ENCODE measurements at regions not wholly inside any gene's neighbourhood (a gene's known extent, or its start where the extent isn't known, plus 50 kb on each side); places are given as distances from the start of the nearest gene placed in this dataset.
"Not testable (repeated sequence)": the region's sequence is repeated elsewhere in the genome, so short reads cannot be mapped to it uniquely, and the experiment has no call there.

GRCh38 chr3:5769825-5770224, 582.3 kb downstream of the EDEM1 start:
- peak in 1 of 2 experiments; percentile 36; a peak in 1 of 6 replicates for ATAC-seq
- ChIA-PET POLR2A (no interaction called here), CTCF (no interaction called here)
- WGBS (ENCODE audit: missing lambda C conversion rate): 4% methylated on average over 5 of the region's 5 CpGs
- Histone ChIP-seq H3K27ac (no peak overlapping the region), H3K4me3 (no peak overlapping the region), H3K4me1 (no peaks in the 10 kb centered on the region), H3K4me2 (no peak overlapping the region), H3K9me3 (no peaks in the 10 kb centered on the region)
- no peak for FAIRE-seq
- DNase-seq (ENCODE audit: low read depth in 1 of 2, low spot score in 1 of 2): no peak
- TF ChIP-seq ZSCAN20 (CRISPR knock-in tag; IDR thresholded peaks at IDR 0.05) (no peak), PBX3 (IDR thresholded peaks at IDR 0.05) (no peak)

GRCh38 chr3:5774337-5774736, 586.8 kb downstream of the EDEM1 start:
- Histone ChIP-seq H3K27ac (no peak overlapping the region), H3K9me3 (no peaks in the 10 kb centered on the region), H3K4me1 (no peaks in the 10 kb centered on the region), H3K4me3 (no peak overlapping the region), H3K4me2 (no peak overlapping the region)
- ChIA-PET POLR2A (no interaction called here), CTCF (no interaction called here)
- WGBS (ENCODE audit: missing lambda C conversion rate): 5% methylated on average over 7 of the region's 7 CpGs
- TF ChIP-seq NR3C1 (IDR thresholded peaks at IDR 0.05) (no peak), EP300 (IDR thresholded peaks at IDR 0.05) (no peak), JUN (IDR thresholded peaks at IDR 0.05) (no peak), SREBF2 (IDR thresholded peaks at IDR 0.05) (no peak), RNF2 (IDR thresholded peaks at IDR 0.05; ENCODE audit: borderline replicate concordance, low read depth) (no peak), KDM1A (IDR thresholded peaks at IDR 0.05; ENCODE audit: low read depth) (no peak), CBX8 (IDR thresholded peaks at IDR 0.05) (no peak), KDM5A (IDR thresholded peaks at IDR 0.05) (no peak), MAZ (IDR thresholded peaks at IDR 0.05; ENCODE audit: borderline replicate concordance, low read depth, low read length) (no peak), HEYL (CRISPR knock-in tag; IDR thresholded peaks at IDR 0.05) (no peak), ZNF302 (CRISPR knock-in tag; IDR thresholded peaks at IDR 0.05) (no peak), MAFK (IDR thresholded peaks at IDR 0.05; ENCODE audit: partially characterized antibody) (no peak), RFX5 (IDR thresholded peaks at IDR 0.05) (no peak), HES2 (IDR thresholded peaks at IDR 0.05) (no peak), SMC3 (IDR thresholded peaks at IDR 0.05) (no peak)
- no peak for ATAC-seq
- DNase-seq (ENCODE audit: low read depth in 1 of 2, low spot score in 1 of 2): no peak
- no peak for FAIRE-seq

GRCh38 chr3:5775100-5775499, 587.6 kb downstream of the EDEM1 start:
- H3K4me1 ChIP-seq; ATAC-seq; POLR2A ChIA-PET; H3K4me2 ChIP-seq; DNase-seq (ENCODE audit: low read depth in 1 of 2, low spot score in 1 of 2); H3K9me3 ChIP-seq; H3K27ac ChIP-seq; FAIRE-seq; H3K4me3 ChIP-seq; CTCF ChIA-PET: not testable (repeated sequence)
- WGBS (ENCODE audit: missing lambda C conversion rate): 37% methylated on average over 2 of the region's 3 CpGs

GRCh38 chr3:5784690-5785089, 597.2 kb downstream of the EDEM1 start:
- no peak overlapping the region for H3K27ac ChIP-seq
- TF ChIP-seq HMGXB4 (CRISPR knock-in tag; IDR thresholded peaks at IDR 0.05; ENCODE audit: borderline replicate concordance) (no peak), HOXB5 (CRISPR knock-in tag; IDR thresholded peaks at IDR 0.05) (no peak), PHF8 (IDR thresholded peaks at IDR 0.05; ENCODE audit: borderline replicate concordance, low read depth) (no peak), RARB (CRISPR knock-in tag; IDR thresholded peaks at IDR 0.05) (no peak), MAX (IDR thresholded peaks at IDR 0.05) (no peak), RNF2 (IDR thresholded peaks at IDR 0.05; ENCODE audit: borderline replicate concordance, low read depth) (no peak), MAFK (IDR thresholded peaks at IDR 0.05; ENCODE audit: partially characterized antibody) (no peak), BCL3 (IDR thresholded peaks at IDR 0.05) (no peak), TFCP2L1 (CRISPR knock-in tag; IDR thresholded peaks at IDR 0.05) (no peak), ZNF302 (CRISPR knock-in tag; IDR thresholded peaks at IDR 0.05) (no peak), CBX8 (IDR thresholded peaks at IDR 0.05) (no peak), HES2 (IDR thresholded peaks at IDR 0.05) (no peak), BHLHE40 (IDR thresholded peaks at IDR 0.05; ENCODE audit: low read depth, low read length) (no peak), MAZ (IDR thresholded peaks at IDR 0.05; ENCODE audit: borderline replicate concordance, low read depth, low read length) (no peak), HEYL (CRISPR knock-in tag; IDR thresholded peaks at IDR 0.05) (no peak), KDM1A (IDR thresholded peaks at IDR 0.05; ENCODE audit: low read depth) (no peak), GATA3 (IDR thresholded peaks at IDR 0.05; ENCODE audit: borderline replicate concordance) (no peak), RFX5 (IDR thresholded peaks at IDR 0.05) (no peak)
- no peak overlapping the region for H3K4me3 ChIP-seq
- no peak overlapping the region for H3K4me2 ChIP-seq
- ChIA-PET POLR2A (no interaction called here), CTCF (no interaction called here)
- no peaks in the 10 kb centered on the region for H3K4me1 ChIP-seq
- ATAC-seq: no peak
- no peak for FAIRE-seq
- no peak for DNase-seq (ENCODE audit: low read depth in 1 of 2, low spot score in 1 of 2)
- no peaks in the 10 kb centered on the region for H3K9me3 ChIP-seq

All from A549 (cell line).